GM12878 (cell line): ENCODE measurements at regions not wholly inside any gene's neighbourhood (a gene's known extent, or its start where the extent isn't known, plus 50 kb on each side); places are given as distances from the start of the nearest gene placed in this dataset.

Experiments
- ATAC-seq: fragments of 200-7000 bp; cut with Tn5 transposase; 3 replicates; pipeline ENCODE4 v1.9.1; 2020; ENCODE audit warnings: mild to moderate bottlenecking, moderate library complexity
- BruUV-seq: library from RNA; stranded (reverse); fragments of 400-500 nt; replicated peaks from 2 replicates; lab custom pipeline; 2021; lab: Mats Ljungman, UMichigan
- CTCF ChIA-PET: fragments of 300-600 bp; sonication (Branson Sonifier 250); formaldehyde crosslinking; extraction: SDS; loops from one replicate; lab custom pipeline; 2021; ENCODE audit warnings: inconsistent platforms; lab: Yijun Ruan, JAX
- POLR2A ChIA-PET: fragments of 350-600 bp; formaldehyde crosslinking; extraction: SDS; loops from one replicate; lab custom pipeline; 2021; ENCODE audit warnings: inconsistent platforms; lab: Charles Lee
- RAD21 ChIA-PET: fragments of 300-600 bp; sonication (Branson Sonifier 250); formaldehyde crosslinking; loops from one replicate; lab custom pipeline; 2023; ENCODE audit warnings: antibody characterized with exemption; ENCODE audit not compliant: unreplicated experiment; lab: Charles Lee
- SMC1A ChIA-PET: fragments of 300-600 bp; sonication (Branson Sonifier 250); formaldehyde crosslinking; loops from one replicate; lab custom pipeline; 2023; ENCODE audit not compliant: unreplicated experiment, uncharacterized antibody; lab: Charles Lee
- DNase-seq: peaks from one replicate; pipeline ENCODE4 v3.0.0-alpha.2; 2011; ENCODE audit warnings: low read depth, low spot score
- FAIRE-seq: peaks from 3 replicates; lab custom pipeline; 2011; peaks lifted over from hg19 to GRCh38; lab: Jason Lieb, UNC
- H2AFZ ChIP-seq: 2 replicates; pipeline ENCODE4 v1.6.0; 2011; ENCODE audit warnings: low read depth, low read length, control low read depth; ENCODE audit not compliant: control insufficient read depth
- H3K27ac ChIP-seq: 2 replicates; pipeline ENCODE4 v1.5.1; 2011; ENCODE audit warnings: control low read depth; ENCODE audit not compliant: control insufficient read depth, insufficient read depth
- H3K27me3 ChIP-seq, 2 experiments: replicated peaks in 1 of 2; 2 replicates each; pipeline versions ENCODE4 v1.6.0 to v1.6.1; 2011; ENCODE audit warnings: low read length in 1 of 2; ENCODE audit not compliant: control insufficient read depth in 2 of 2, insufficient read depth in 2 of 2
- H3K36me3 ChIP-seq, 2 experiments: 2 replicates each; pipeline ENCODE4 v1.5.1; 2011; ENCODE audit warnings: low read length in 1 of 2; ENCODE audit not compliant: control insufficient read depth in 2 of 2, insufficient read depth in 2 of 2
- H3K4me1 ChIP-seq: 2 replicates; pipeline ENCODE4 v1.6.1; 2011; ENCODE audit warnings: mild to moderate bottlenecking, low read length, moderate library complexity, mixed read lengths; ENCODE audit not compliant: control insufficient read depth, insufficient read depth
- H3K4me2 ChIP-seq: 2 replicates; pipeline ENCODE4 v1.6.0; 2011; ENCODE audit warnings: control low read depth; ENCODE audit not compliant: control insufficient read depth, insufficient read depth
- H3K4me3 ChIP-seq: fragments of 200-600 bp; sonication (generic); 2 replicates; pipeline ENCODE4 v1.5.1; 2016
- H3K79me2 ChIP-seq: 2 replicates; pipeline ENCODE4 v1.6.0; 2011; ENCODE audit warnings: low read length; ENCODE audit not compliant: control insufficient read depth, insufficient read depth
- H3K9ac ChIP-seq: 2 replicates; pipeline ENCODE4 v1.8.0; 2011; ENCODE audit warnings: low read length, control low read depth, mixed read lengths; ENCODE audit not compliant: control insufficient read depth, insufficient read depth
- H3K9me3 ChIP-seq: replicated peaks from 3 replicates; pipeline ENCODE4 v1.5.1; 2011; ENCODE audit warnings: mild to moderate bottlenecking, low read length; ENCODE audit not compliant: control insufficient read depth, insufficient read depth
- H4K20me1 ChIP-seq: 2 replicates; pipeline ENCODE4 v1.6.0; 2011; ENCODE audit not compliant: control insufficient read depth, insufficient read depth
- BCL3 ChIP-seq: IDR thresholded peaks from 2 replicates; pipeline ENCODE4 v1.6.1; 2011; ENCODE audit warnings: borderline replicate concordance, low read depth, mild to moderate bottlenecking, moderate library complexity, low read length; ENCODE audit not compliant: insufficient read depth, poor library complexity, severe bottlenecking
- CBFB ChIP-seq: IDR thresholded peaks from 2 replicates; pipeline ENCODE4 v1.6.1; 2016; ENCODE audit warnings: antibody characterized with exemption, low read depth
- FOXK2 ChIP-seq: fragments of 450-650 bp; IDR thresholded peaks from 2 replicates; pipeline ENCODE4 v1.6.1; 2017; ENCODE audit warnings: mild to moderate bottlenecking, moderate library complexity
- WGBS: methylation state at CpG from one replicate; pipeline ENCODE4 v1.1.6; 2016; ENCODE audit warnings: low lambda C conversion rate; ENCODE audit not compliant: insufficient replicate concordance, insufficient coverage; ENCODE audit errors: missing lambda C conversion rate; 5-methylcytosine and 5-hydroxymethylcytosine counted together
- in situ Hi-C: fragments of 300-500 bp; cut with MboI; formaldehyde crosslinking; loops from 9 replicates; pipeline ENCODE4 v1.14.3; 2018; ENCODE audit warnings: mixed read lengths
- intact Hi-C: fragments of 100-400 bp; cut with micrococcal nuclease; formaldehyde crosslinking; loops from one replicate; pipeline ENCODE4 v1.14.2; 2022; ENCODE audit not compliant: unreplicated experiment
- TF ChIP-seq, protein P1 (sequence below): fragments of 450-650 bp; IDR thresholded peaks from 2 replicates; pipeline ENCODE4 v1.6.1; 2017; ENCODE audit warnings: mild to moderate bottlenecking

DNA sequence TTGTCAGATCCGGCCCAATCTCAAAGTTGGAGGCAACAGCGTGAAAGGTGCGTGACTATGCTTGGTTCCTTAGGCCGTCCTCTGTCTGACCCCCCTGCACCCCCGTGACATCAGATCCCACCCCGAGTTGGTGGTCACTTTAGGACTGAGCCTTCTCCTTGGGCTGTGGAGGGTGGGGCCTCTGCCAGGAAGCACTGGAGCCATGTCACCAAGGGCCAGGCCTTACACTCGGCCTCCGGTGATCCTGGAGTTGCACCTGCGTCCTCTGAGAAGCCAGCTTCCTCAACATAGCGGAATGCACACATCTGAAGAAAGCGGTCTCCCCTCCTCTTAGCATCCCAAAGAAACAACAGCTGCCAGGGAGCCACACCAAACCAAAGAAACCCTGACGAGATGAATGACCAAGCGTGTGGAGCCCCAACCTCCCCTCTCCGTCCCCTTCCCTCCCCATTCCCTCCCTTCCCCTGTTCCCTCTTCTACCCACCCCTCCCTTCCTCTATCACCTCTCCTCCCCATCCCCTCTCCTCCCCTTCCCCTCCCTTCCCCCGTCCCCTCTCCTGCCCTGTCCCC, 182.6 kb downstream of the TTLL2 start:
- intact Hi-C loops (no loop called here), in situ Hi-C loops (no loop called here)
- Histone ChIP-seq H3K79me2 (no peaks in the 10 kb centered on the region), H3K27ac (no peak overlapping the region), H4K20me1 (no peaks in the 10 kb centered on the region), H3K9me3 (no peaks in the 10 kb centered on the region), H3K9ac (no peak overlapping the region), H3K4me2 (no peak overlapping the region), H2AFZ (no peak overlapping the region), H3K4me3 (no peak overlapping the region), H3K36me3 (no peaks in the 10 kb centered on the region), H3K27me3 (no peaks in the 10 kb centered on the region; a peak in 2 of 4 replicates), H3K4me1 (no peaks in the 10 kb centered on the region)
- FAIRE-seq (no peak), ATAC-seq (no peak), DNase-seq (no peak)
- ChIA-PET SMC1A (no interaction called here), RAD21 (no interaction called here), POLR2A (no interaction called here), CTCF (no interaction called here)
- TF ChIP-seq CBFB = no peak
- no peak for TF ChIP-seq FOXK2
- TF ChIP-seq BCL3 = no peak
- TF ChIP-seq, protein P1, sequence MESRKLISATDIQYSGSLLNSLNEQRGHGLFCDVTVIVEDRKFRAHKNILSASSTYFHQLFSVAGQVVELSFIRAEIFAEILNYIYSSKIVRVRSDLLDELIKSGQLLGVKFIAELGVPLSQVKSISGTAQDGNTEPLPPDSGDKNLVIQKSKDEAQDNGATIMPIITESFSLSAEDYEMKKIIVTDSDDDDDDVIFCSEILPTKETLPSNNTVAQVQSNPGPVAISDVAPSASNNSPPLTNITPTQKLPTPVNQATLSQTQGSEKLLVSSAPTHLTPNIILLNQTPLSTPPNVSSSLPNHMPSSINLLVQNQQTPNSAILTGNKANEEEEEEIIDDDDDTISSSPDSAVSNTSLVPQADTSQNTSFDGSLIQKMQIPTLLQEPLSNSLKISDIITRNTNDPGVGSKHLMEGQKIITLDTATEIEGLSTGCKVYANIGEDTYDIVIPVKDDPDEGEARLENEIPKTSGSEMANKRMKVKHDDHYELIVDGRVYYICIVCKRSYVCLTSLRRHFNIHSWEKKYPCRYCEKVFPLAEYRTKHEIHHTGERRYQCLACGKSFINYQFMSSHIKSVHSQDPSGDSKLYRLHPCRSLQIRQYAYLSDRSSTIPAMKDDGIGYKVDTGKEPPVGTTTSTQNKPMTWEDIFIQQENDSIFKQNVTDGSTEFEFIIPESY = no peak
- WGBS = 56% methylated on average over 14 of the region's 15 CpGs
- BruUV-seq = no TSS peak
